Astrocyte (in vitro differentiated cells and primary cell): ENCODE measurements at regions not wholly inside any gene's neighbourhood (a gene's known extent, or its start where the extent isn't known, plus 50 kb on each side); places are given as distances from the start of the nearest gene placed in this dataset.

Experiments
- CTCF ChIP-seq: IDR thresholded peaks from 2 replicates; pipeline ENCODE4 v1.5.1; 2011; ENCODE audit warnings: low read depth, mild to moderate bottlenecking, inconsistent platforms, low read length, moderate library complexity; ENCODE audit not compliant: insufficient read depth
- EZH2 ChIP-seq: IDR thresholded peaks from 2 replicates; pipeline ENCODE4 v1.6.1; 2012; ENCODE audit warnings: mild to moderate bottlenecking, low read length, inconsistent platforms; ENCODE audit not compliant: insufficient read depth

- no peak for TF ChIP-seq EZH2
- no peak for TF ChIP-seq CTCF
Observed at GRCh38 chr3:187810021-187810446, 64.8 kb upstream of the BCL6 start.
